GM23338 (cell line): ENCODE measurements at regions not wholly inside any gene's neighbourhood (a gene's known extent, or its start where the extent isn't known, plus 50 kb on each side); places are given as distances from the start of the nearest gene placed in this dataset.

ENCODE experiments used
- ATAC-seq: fragments of 200-7000 bp; cut with Tn5 transposase; 3 replicates; pipeline ENCODE4 v1.9.1; 2020
- DNase-seq: peaks from one replicate; pipeline ENCODE4 v3.0.0-alpha.2; 2015; ENCODE audit warnings: low spot score
- H2AFZ ChIP-seq: fragments of 200-600 bp; sonication (generic); 2 replicates; pipeline ENCODE4 v1.8.0; 2016; ENCODE audit warnings: antibody characterized with exemption, mild to moderate bottlenecking, moderate library complexity
- H3F3A ChIP-seq: fragments of 200-600 bp; sonication (generic); replicated peaks from 2 replicates; pipeline ENCODE4 v1.8.0; 2017; ENCODE audit warnings: antibody characterized with exemption, mixed run types, low read depth
- H3K27ac ChIP-seq: fragments of 200-600 bp; sonication (generic); 2 replicates; pipeline ENCODE4 v1.6.1; 2016; ENCODE audit warnings: low read depth
- H3K27me3 ChIP-seq: fragments of 200-600 bp; sonication (generic); 2 replicates; pipeline ENCODE4 v1.8.0; 2016; ENCODE audit warnings: mild to moderate bottlenecking, mixed run types, moderate library complexity; ENCODE audit not compliant: insufficient read depth
- H3K36me3 ChIP-seq: fragments of 200-600 bp; sonication (generic); 2 replicates; pipeline ENCODE4 v1.8.0; 2016; ENCODE audit warnings: mild to moderate bottlenecking; ENCODE audit not compliant: insufficient read depth
- H3K4me1 ChIP-seq: fragments of 200-600 bp; sonication (generic); 2 replicates; pipeline ENCODE4 v1.8.0; 2016; ENCODE audit warnings: mild to moderate bottlenecking, moderate library complexity; ENCODE audit not compliant: insufficient read depth
- H3K4me2 ChIP-seq: fragments of 200-600 bp; sonication (generic); 2 replicates; pipeline ENCODE4 v1.7.1; 2017; ENCODE audit warnings: mixed run types
- H3K4me3 ChIP-seq: fragments of 200-600 bp; sonication (generic); 2 replicates; pipeline ENCODE4 v1.6.1; 2016; ENCODE audit warnings: mixed run types
- H3K79me2 ChIP-seq: fragments of 200-600 bp; sonication (generic); replicated peaks from 2 replicates; pipeline ENCODE4 v1.8.0; 2017; ENCODE audit warnings: mild to moderate bottlenecking; ENCODE audit not compliant: insufficient read depth
- H3K9me2 ChIP-seq: fragments of 200-600 bp; sonication (generic); 2 replicates; pipeline ENCODE4 v1.8.0; 2017; ENCODE audit not compliant: insufficient read depth
- H4K20me1 ChIP-seq: fragments of 200-600 bp; sonication (generic); replicated peaks from 2 replicates; pipeline ENCODE4 v1.8.0; 2017; ENCODE audit warnings: mild to moderate bottlenecking; ENCODE audit not compliant: insufficient read depth
- H3K27ac Mint-ChIP-seq: 2 replicates; pipeline ENCODE4 v1.8.0; 2020; ENCODE audit warnings: inconsistent platforms, mild to moderate bottlenecking, moderate library complexity, mixed read lengths
- H3K27me3 Mint-ChIP-seq: 3 replicates; pipeline ENCODE4 v1.8.0; 2022; ENCODE audit warnings: low read depth, mild to moderate bottlenecking, moderate library complexity, mixed read lengths, inconsistent platforms; ENCODE audit not compliant: insufficient read depth, poor library complexity
- H3K36me3 Mint-ChIP-seq: 3 replicates; pipeline ENCODE4 v1.8.0; 2021; ENCODE audit warnings: low read depth, mild to moderate bottlenecking, inconsistent platforms, moderate library complexity, mixed read lengths
- H3K4me1 Mint-ChIP-seq: 3 replicates; pipeline ENCODE4 v1.8.0; 2020; ENCODE audit warnings: mild to moderate bottlenecking, inconsistent platforms, mixed read lengths
- H3K4me3 Mint-ChIP-seq: 3 replicates; pipeline ENCODE4 v1.8.0; 2021; ENCODE audit warnings: moderate library complexity, mild to moderate bottlenecking, inconsistent platforms, mixed read lengths
- H3K9me3 Mint-ChIP-seq: 3 replicates; pipeline ENCODE4 v1.8.0; 2020; ENCODE audit warnings: moderate library complexity, mild to moderate bottlenecking, inconsistent platforms, mixed read lengths
- CREB1 ChIP-seq: fragments of 250-450 bp; sonication (Bioruptor Pico); IDR thresholded peaks from 2 replicates; pipeline ENCODE4 v1.5.0; 2020; ENCODE audit warnings: low read depth, mild to moderate bottlenecking, moderate library complexity
- CTCF ChIP-seq, 2 experiments: fragments of 200-600 bp in 1 of 2; sonication (generic) in 1 of 2; conservative IDR thresholded peaks; 2 replicates each; pipeline versions ENCODE4 v1.5.1 to v1.6.1; 2016 to 2017; ENCODE audit warnings: antibody characterized with exemption in 2 of 2, low read depth in 2 of 2, mild to moderate bottlenecking in 2 of 2, moderate library complexity in 1 of 2
- ETS1 ChIP-seq: IDR thresholded peaks from 2 replicates; pipeline ENCODE4 v1.6.1; 2016; ENCODE audit warnings: antibody characterized with exemption
- EZH2 ChIP-seq: fragments of 200-600 bp; sonication (generic); IDR thresholded peaks from one replicate; pipeline ENCODE4 v1.8.0; 2017; ENCODE audit warnings: antibody characterized with exemption, mild to moderate bottlenecking, low read depth; ENCODE audit not compliant: unreplicated experiment
- EZH2phosphoT487 ChIP-seq: fragments of 200-600 bp; sonication (generic); IDR thresholded peaks from one replicate; pipeline ENCODE4 v1.8.1; 2018; ENCODE audit warnings: antibody characterized with exemption; ENCODE audit not compliant: unreplicated experiment
- JUNB ChIP-seq: IDR thresholded peaks from one replicate; pipeline ENCODE4 v1.6.1; 2016; ENCODE audit warnings: antibody characterized with exemption; ENCODE audit not compliant: unreplicated experiment
- NANOG ChIP-seq: IDR thresholded peaks from 2 replicates; pipeline ENCODE4 v1.6.1; 2016; ENCODE audit warnings: antibody characterized with exemption, borderline replicate concordance
- POLR2AphosphoS5 ChIP-seq: IDR thresholded peaks from 2 replicates; pipeline ENCODE4 v1.6.1; 2016; ENCODE audit warnings: antibody characterized with exemption, low read depth
- REST ChIP-seq: IDR thresholded peaks from one replicate; pipeline ENCODE4 v1.6.1; 2018; ENCODE audit warnings: antibody characterized with exemption; ENCODE audit not compliant: unreplicated experiment
- STAT1 ChIP-seq: IDR thresholded peaks from one replicate; pipeline ENCODE4 v1.6.1; 2016; ENCODE audit warnings: antibody characterized with exemption; ENCODE audit not compliant: unreplicated experiment
- ZNF331 ChIP-seq: fragments of 250-450 bp; sonication (Bioruptor Pico); IDR thresholded peaks from 2 replicates; pipeline ENCODE4 v1.5.0; 2020; ENCODE audit warnings: low read depth, mild to moderate bottlenecking, moderate library complexity

- TF ChIP-seq REST (no peak), STAT1 (no peak), CREB1 (no peak), JUNB (no peak), NANOG (no peak), ZNF331 (no peak), ETS1 (no peak), EZH2 (no peak), CTCF (conservative IDR thresholded peaks at IDR 0.05; ENCODE audit: low read depth in 2 of 2) (no peak), POLR2AphosphoS5 (no peak)
Observed at GRCh38 chr19:30116984-30117555, 175.0 kb downstream of the URI1 start (continued).

- Histone ChIP-seq H3K79me2 (no peaks in the 10 kb centered on the region), H4K20me1 (no peaks in the 10 kb centered on the region), H3K4me1 (no peaks in the 10 kb centered on the region), H3F3A (no peaks in the 10 kb centered on the region), H3K36me3 (no peaks in the 10 kb centered on the region), H3K4me2 (no peak overlapping the region), H3K4me3 (no peak overlapping the region), H3K9me2 (no peaks in the 10 kb centered on the region), H3K27me3 (no peaks in the 10 kb centered on the region), H3K27ac (no peak overlapping the region), H2AFZ (no peak overlapping the region)
- H3K4me1 Mint-ChIP-seq: no peaks in the 10 kb centered on the region
- H3K27ac Mint-ChIP-seq: no peak overlapping the region
- no peak for ATAC-seq
- H3K4me3 Mint-ChIP-seq: no peak overlapping the region
- DNase-seq: no peak
- H3K27me3 Mint-ChIP-seq: peaks cover 3% of the 10 kb centered on the region
- no peaks in the 10 kb centered on the region for H3K36me3 Mint-ChIP-seq
- H3K9me3 Mint-ChIP-seq: no peaks in the 10 kb centered on the region; the same call in 2 of the 3 replicates
- TF ChIP-seq POLR2AphosphoS5: no peak
- no peak for TF ChIP-seq CREB1
- TF ChIP-seq REST: no peak
- TF ChIP-seq ZNF331: no peak
- no peak for TF ChIP-seq EZH2phosphoT487
- no peak for TF ChIP-seq EZH2
- no peak for TF ChIP-seq ETS1
- no peak for TF ChIP-seq NANOG
Observed at GRCh38 chr19:30117636-30118145, 175.7 kb downstream of the URI1 start.
